Heart right ventricle (tissue), 16 donors: ENCODE measurements at regions not wholly inside any gene's neighbourhood (a gene's known extent, or its start where the extent isn't known, plus 50 kb on each side); places are given as distances from the start of the nearest gene placed in this dataset.

Experiments used
- ATAC-seq, 8 donors: fragments of 200-7000 bp; cut with Tn5 transposase; one replicate each; pipeline ENCODE4 v1.9.1; 2020; ENCODE audit warnings: mild to moderate bottlenecking in 8 of 8, moderate library complexity in 8 of 8, moderate number of reproducible peaks in 1 of 8
- DNase-seq, 2 donors: peaks; one replicate each; pipeline ENCODE4 v3.0.0-alpha.2; 2020
- H3K27ac ChIP-seq, 10 donors: fragments of 200-600 bp; sonication (generic) in 2 of 10; one replicate each; pipeline versions ENCODE4 v1.5.0 to v1.8.0; 2020 to 2022; ENCODE audit warnings: mild to moderate bottlenecking in 3 of 10
- H3K27me3 ChIP-seq, 7 donors: fragments of 200-600 bp; one replicate each; pipeline ENCODE4 v1.8.0; 2021 to 2022; ENCODE audit warnings: mild to moderate bottlenecking in 2 of 7
- H3K36me3 ChIP-seq, 9 donors: fragments of 200-600 bp; sonication (generic) in 1 of 9; one replicate each; pipeline versions ENCODE4 v1.5.0 to v1.8.0; 2020 to 2022; ENCODE audit warnings: mild to moderate bottlenecking in 2 of 9
- H3K4me1 ChIP-seq, 9 donors: fragments of 200-600 bp; sonication (generic) in 1 of 9; one replicate each; pipeline versions ENCODE4 v1.5.0 to v1.8.0; 2020 to 2022; ENCODE audit warnings: mild to moderate bottlenecking in 4 of 9
- H3K4me3 ChIP-seq, 10 donors: fragments of 200-600 bp; sonication (generic) in 2 of 10; one replicate each; pipeline versions ENCODE4 v1.5.0 to v1.8.0; 2020 to 2022; ENCODE audit warnings: mild to moderate bottlenecking in 7 of 10, moderate library complexity in 2 of 10
- H3K9me3 ChIP-seq, 11 donors: fragments of 200-600 bp in 10 of 11; sonication (generic) in 2 of 11; one replicate each; pipeline versions ENCODE4 v1.5.0 to v1.8.0; 2013 to 2022; ENCODE audit warnings: mild to moderate bottlenecking in 2 of 11, control low read depth in 1 of 11, moderate library complexity in 1 of 11
- WGBS, 2 donors: extraction: QIAGEN DNeasy Blood & Tissue Kit; methylation state at CpG; one replicate each; pipeline ENCODE4 v1.1.7; 2013; ENCODE audit warnings: inconsistent platforms in 1 of 2; 5-methylcytosine and 5-hydroxymethylcytosine counted together
- intact Hi-C, 10 donors: fragments of 100-400 bp; cut with DNase I; formaldehyde crosslinking; loops; one replicate each; pipeline versions ENCODE4 v1.11.1 to v1.14.2; 2022
- TF ChIP-seq, protein P1 (sequence below), 9 donors: fragments of 200-600 bp; sonication (generic) in 2 of 9; IDR thresholded peaks; one replicate each; pipeline versions ENCODE4 v1.5.0 to v1.8.0; 2021 to 2022; ENCODE audit warnings: antibody characterized with exemption in 9 of 9, mild to moderate bottlenecking in 5 of 9, moderate library complexity in 1 of 9
- donor health status: Arrhythmogenic right ventricular cardiomyopathy.
- donor health status: ischemic (EF 13 %, LVEDD 7.1; RV severe dilation, severe dysfunction).
- donor health status: healthy with polysubstance abuse.
- donor health status: DM: no; HTN: yes; CAD: no.
- donor health status: DM: no; HTN: no; CAD: no.
- donor health status: ischemic (EF 25% LVEDD 6.9; RV normal size, moderate dysfunction).
- donor health status: ischemic (EF 25% LVEDD 5.7; RV mildly dilated, moderate dysfunction).
- donor health status: healthy.
- donor health status: DM: yes; HTN: yes; CAD: no.
- donor health status: Ischemic cardiomyopathy.
- donor health status: ischemic (EF 35%, LVEDD 5.7; RV mildly dilated, moderate dysfunction).
- donor health status: nonischemic (EF 11% LVEDD 7.7; RV severe dilation, severe dysfunction).
- donor health status: DM: yes; HTN: yes; CAD: no.
- donor health status: PGD.
- donor health status: ischemic (EF 29% LVEDD 5.4; RV normal size, mild dysfunction).
- donor health status: nonischemic (EF 23%, LVEDD 6.1; RV moderate dilation, normal function).

- DNase-seq = no peak
- TF ChIP-seq, protein P1, sequence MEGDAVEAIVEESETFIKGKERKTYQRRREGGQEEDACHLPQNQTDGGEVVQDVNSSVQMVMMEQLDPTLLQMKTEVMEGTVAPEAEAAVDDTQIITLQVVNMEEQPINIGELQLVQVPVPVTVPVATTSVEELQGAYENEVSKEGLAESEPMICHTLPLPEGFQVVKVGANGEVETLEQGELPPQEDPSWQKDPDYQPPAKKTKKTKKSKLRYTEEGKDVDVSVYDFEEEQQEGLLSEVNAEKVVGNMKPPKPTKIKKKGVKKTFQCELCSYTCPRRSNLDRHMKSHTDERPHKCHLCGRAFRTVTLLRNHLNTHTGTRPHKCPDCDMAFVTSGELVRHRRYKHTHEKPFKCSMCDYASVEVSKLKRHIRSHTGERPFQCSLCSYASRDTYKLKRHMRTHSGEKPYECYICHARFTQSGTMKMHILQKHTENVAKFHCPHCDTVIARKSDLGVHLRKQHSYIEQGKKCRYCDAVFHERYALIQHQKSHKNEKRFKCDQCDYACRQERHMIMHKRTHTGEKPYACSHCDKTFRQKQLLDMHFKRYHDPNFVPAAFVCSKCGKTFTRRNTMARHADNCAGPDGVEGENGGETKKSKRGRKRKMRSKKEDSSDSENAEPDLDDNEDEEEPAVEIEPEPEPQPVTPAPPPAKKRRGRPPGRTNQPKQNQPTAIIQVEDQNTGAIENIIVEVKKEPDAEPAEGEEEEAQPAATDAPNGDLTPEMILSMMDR (IDR thresholded peaks at IDR 0.05) = no peak
- no peak for ATAC-seq
Observed at GRCh38 chrX:6803607-6804006, 268.7 kb upstream of the VCX3A start.

GRCh38 chrX:6793000-6793399 lies 258.1 kb upstream of the VCX3A start:
- DNase-seq (no peak), ATAC-seq (no peak)
- 89 to 96% methylated on average over 5 of the region's 5 CpGs for WGBS, 2 donors
- no peaks in the 10 kb centered on the region for H3K27me3 ChIP-seq
- intact Hi-C loops = no loop called here
- no peaks in the 10 kb centered on the region for H3K9me3 ChIP-seq
- TF ChIP-seq, protein P1 (IDR thresholded peaks at IDR 0.05) = no peak
- no peak overlapping the region for H3K27ac ChIP-seq
- H3K36me3 ChIP-seq = no peaks in the 10 kb centered on the region
- no peak overlapping the region for H3K4me3 ChIP-seq
- H3K4me1 ChIP-seq = no peaks in the 10 kb centered on the region

More at GRCh38 chrX:6803607-6804006, 268.7 kb upstream of the VCX3A start:
- 78 to 82% methylated on average over 6 of the region's 6 CpGs for WGBS, 2 donors
- Histone ChIP-seq H3K9me3 (no peaks in the 10 kb centered on the region), H3K4me3 (no peak overlapping the region), H3K27ac (no peak overlapping the region), H3K27me3 (no peaks in the 10 kb centered on the region), H3K36me3 (no peaks in the 10 kb centered on the region), H3K4me1 (no peaks in the 10 kb centered on the region)
- intact Hi-C loops = no loop called here

GRCh38 chrX:6783912-6784311 lies 249.0 kb upstream of the VCX3A start:
- intact Hi-C loops = no loop called here
- 83 to 87% methylated on average over 3 of the region's 3 CpGs for WGBS, 2 donors
- no peak overlapping the region for H3K4me3 ChIP-seq
- H3K27ac ChIP-seq = no peak overlapping the region
- H3K4me1 ChIP-seq = no peaks in the 10 kb centered on the region
- H3K36me3 ChIP-seq = no peaks in the 10 kb centered on the region
- H3K27me3 ChIP-seq = no peaks in the 10 kb centered on the region
- no peak for DNase-seq
- no peak for ATAC-seq
- TF ChIP-seq, protein P1 (IDR thresholded peaks at IDR 0.05) = no peak
- no peaks in the 10 kb centered on the region for H3K9me3 ChIP-seq

GRCh38 chrX:6782831-6783230 lies 247.9 kb upstream of the VCX3A start:
- WGBS, 2 donors = 89 to 93% methylated on average over 5 of the region's 5 CpGs
- no peak for ATAC-seq

More at GRCh38 chrX:6782831-6783230, 247.9 kb upstream of the VCX3A start:
- Histone ChIP-seq H3K4me3 (no peak overlapping the region), H3K36me3 (no peaks in the 10 kb centered on the region), H3K9me3 (no peaks in the 10 kb centered on the region), H3K27ac (no peak overlapping the region), H3K27me3 (no peaks in the 10 kb centered on the region), H3K4me1 (no peaks in the 10 kb centered on the region)
- intact Hi-C loops = no loop called here
- no peak for DNase-seq
- TF ChIP-seq, protein P1 (IDR thresholded peaks at IDR 0.05) = no peak
